Uterus (tissue), 3 donors: ENCODE measurements at regions not wholly inside any gene's neighbourhood (a gene's known extent, or its start where the extent isn't known, plus 50 kb on each side); places are given as distances from the start of the nearest gene placed in this dataset.

Experiments used
- DNase-seq, 2 donors: peaks; one replicate each; pipeline ENCODE4 v3.0.0-alpha.2; 2019 to 2020
- H3K27ac ChIP-seq, 2 donors: fragments of 200-600 bp; sonication (generic); 1 replicate in 1 of 2; 2 replicates in 1 of 2; pipeline ENCODE4 v1.5.1; 2016 to 2018
- H3K27me3 ChIP-seq, 2 donors: fragments of 200-600 bp; sonication (generic); one replicate each; pipeline ENCODE4 v1.5.1; 2018 to 2019; ENCODE audit warnings: control low read depth in 1 of 2
- H3K36me3 ChIP-seq, 2 donors: fragments of 200-600 bp; sonication (generic); one replicate each; pipeline ENCODE4 v1.5.1; 2019; ENCODE audit warnings: control low read depth in 1 of 2
- H3K4me1 ChIP-seq, 2 donors: fragments of 200-600 bp; sonication (generic); one replicate each; pipeline ENCODE4 v1.5.1; 2018 to 2019; ENCODE audit warnings: control low read depth in 1 of 2
- H3K4me3 ChIP-seq, 2 donors: fragments of 200-600 bp; sonication (generic); 1 replicate in 1 of 2; 2 replicates in 1 of 2; pipeline ENCODE4 v1.5.1; 2018 to 2019; ENCODE audit warnings: mild to moderate bottlenecking in 1 of 2
- H3K9me3 ChIP-seq, 2 donors: fragments of 200-600 bp; sonication (generic); one replicate each; pipeline ENCODE4 v1.5.1; 2019; ENCODE audit warnings: control low read depth in 1 of 2
- CTCF ChIP-seq, 4 experiments: fragments of 200-600 bp in 2 of 4; fragments of 450-650 bp in 2 of 4; sonication (generic) in 2 of 4; IDR thresholded peaks; one replicate each; pipeline ENCODE4 v1.5.1; 2016 to 2019; ENCODE audit warnings: antibody characterized with exemption in 4 of 4, mild to moderate bottlenecking in 2 of 4, moderate library complexity in 1 of 4
- POLR2A ChIP-seq, 2 donors: fragments of 450-650 bp; IDR thresholded peaks; one replicate each; pipeline ENCODE4 v1.6.1; 2016; ENCODE audit warnings: antibody characterized with exemption in 2 of 2, mild to moderate bottlenecking in 1 of 2, moderate library complexity in 1 of 2
- intact Hi-C: fragments of 100-400 bp; cut with DNase I; formaldehyde crosslinking; loops from one replicate; pipeline ENCODE4 v1.15.1; 2023; ENCODE audit warnings: low total_unique reads
- donor health status: DM: yes; HTN: yes; CAD: no.

DNA sequence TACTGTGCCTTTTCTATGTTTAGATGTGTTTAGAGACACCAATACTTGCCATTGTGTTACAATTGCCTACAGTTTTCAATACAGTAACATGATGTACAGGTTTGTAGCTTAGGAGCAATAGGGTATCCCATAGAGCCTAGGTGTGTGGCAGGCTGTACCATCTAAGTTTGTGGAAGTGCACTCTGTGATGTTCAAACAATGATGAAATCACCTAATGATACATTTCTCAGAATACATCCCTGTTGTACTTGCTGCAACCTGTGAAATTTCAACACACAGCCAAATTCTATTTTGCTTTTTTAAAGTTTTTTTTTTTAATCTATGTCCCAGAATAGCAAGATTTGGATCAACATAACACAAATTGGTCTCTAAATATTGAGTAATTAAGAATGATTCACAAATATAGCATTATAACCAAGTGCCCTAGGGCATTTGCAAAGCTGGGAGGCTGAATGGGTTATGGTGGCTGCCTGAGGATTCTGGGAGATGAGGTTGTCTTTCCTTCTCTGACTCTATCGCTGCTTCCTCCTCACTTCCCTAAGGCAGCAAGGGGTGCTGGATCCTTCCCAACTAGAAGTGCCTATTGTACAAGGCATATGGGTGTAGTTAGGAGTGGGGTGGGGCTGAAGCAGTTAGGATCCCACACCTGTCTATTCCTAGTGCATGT is 78.3 kb downstream of the SKA1 start:
- no peaks in the 10 kb centered on the region for H3K36me3 ChIP-seq
- H3K9me3 ChIP-seq: no peaks in the 10 kb centered on the region
- intact Hi-C loops: no loop called here
- H3K27ac ChIP-seq: no peak overlapping the region
- H3K4me3 ChIP-seq: no peak overlapping the region
- TF ChIP-seq CTCF (IDR thresholded peaks at IDR 0.05): no peak
- TF ChIP-seq POLR2A (IDR thresholded peaks at IDR 0.05): no peak
- H3K4me1 ChIP-seq: no peaks in the 10 kb centered on the region
- no peak for DNase-seq
- H3K27me3 ChIP-seq: no peaks in the 10 kb centered on the region

DNA sequence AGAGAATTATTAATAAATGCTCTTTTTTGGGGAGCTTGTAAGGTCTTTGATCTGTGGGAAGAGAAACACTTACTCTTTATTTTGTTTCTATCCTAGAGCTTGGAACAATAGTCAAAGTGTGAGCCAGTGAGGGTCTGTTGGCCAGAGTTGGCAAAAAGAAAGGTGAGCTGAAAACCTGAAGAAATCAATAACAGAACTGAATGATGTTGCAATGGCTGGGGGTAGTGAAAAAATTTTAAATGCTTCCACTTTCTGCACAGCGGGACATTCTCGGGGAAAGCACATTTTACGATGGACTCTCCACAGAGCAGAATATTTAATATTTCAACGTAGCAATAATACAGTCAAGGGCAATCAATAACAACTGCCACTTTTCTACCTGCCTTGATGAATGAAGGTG is 78.9 kb downstream of the SKA1 start:
- no peak for TF ChIP-seq CTCF (IDR thresholded peaks at IDR 0.05)
- no peak for TF ChIP-seq POLR2A (IDR thresholded peaks at IDR 0.05)
- Histone ChIP-seq H3K36me3 (no peaks in the 10 kb centered on the region), H3K9me3 (no peaks in the 10 kb centered on the region), H3K27me3 (no peaks in the 10 kb centered on the region), H3K27ac (no peak overlapping the region), H3K4me3 (no peak overlapping the region), H3K4me1 (no peaks in the 10 kb centered on the region)
- intact Hi-C loops: no loop called here
- no peak for DNase-seq

- no peak for DNase-seq
Measured at GRCh38 chr18:50454387-50454988, 79.6 kb downstream of the SKA1 start.

GRCh38 chr18:50456285-50456684 is 81.4 kb downstream of the SKA1 start:
- Histone ChIP-seq H3K4me1 (no peaks in the 10 kb centered on the region), H3K4me3 (no peak overlapping the region), H3K27ac (no peak overlapping the region), H3K27me3 (no peaks in the 10 kb centered on the region), H3K9me3 (no peaks in the 10 kb centered on the region), H3K36me3 (no peaks in the 10 kb centered on the region)
- TF ChIP-seq CTCF (IDR thresholded peaks at IDR 0.05) (no peak), POLR2A (IDR thresholded peaks at IDR 0.05) (no peak)
- no peak for DNase-seq
- intact Hi-C loops: no loop called here

More at GRCh38 chr18:50454387-50454988, 79.6 kb downstream of the SKA1 start:
- H3K4me3 ChIP-seq: no peak overlapping the region
- H3K9me3 ChIP-seq: no peaks in the 10 kb centered on the region
- H3K27ac ChIP-seq: no peak overlapping the region
- intact Hi-C loops: no loop called here
- no peaks in the 10 kb centered on the region for H3K36me3 ChIP-seq
- H3K4me1 ChIP-seq: no peaks in the 10 kb centered on the region
- TF ChIP-seq POLR2A (IDR thresholded peaks at IDR 0.05) (no peak), CTCF (IDR thresholded peaks at IDR 0.05) (no peak)
- H3K27me3 ChIP-seq: no peaks in the 10 kb centered on the region

DNA sequence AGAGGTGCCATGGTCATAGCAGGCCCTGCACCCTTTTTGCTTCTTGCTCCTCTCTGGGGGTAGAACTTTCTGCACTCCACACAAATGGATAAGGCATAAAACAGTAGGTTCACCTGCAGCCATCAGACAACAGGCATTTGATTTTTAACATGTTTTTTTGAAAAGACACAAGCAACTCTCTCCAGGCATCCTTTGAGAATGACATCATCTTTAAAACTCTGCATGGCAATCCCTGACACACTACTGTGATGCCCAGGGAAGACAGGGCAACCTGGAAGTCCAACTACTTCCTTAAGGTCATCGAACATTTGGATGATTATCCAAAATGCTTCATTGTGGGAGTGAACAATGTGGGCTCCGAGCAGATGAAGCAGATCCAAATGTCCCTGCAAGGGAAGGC is 82.8 kb downstream of the SKA1 start:
- Histone ChIP-seq H3K36me3 (no peaks in the 10 kb centered on the region), H3K9me3 (no peaks in the 10 kb centered on the region), H3K27ac (no peak overlapping the region), H3K4me3 (no peak overlapping the region), H3K4me1 (no peaks in the 10 kb centered on the region), H3K27me3 (no peaks in the 10 kb centered on the region)
- no peak for DNase-seq
- no peak for TF ChIP-seq CTCF (IDR thresholded peaks at IDR 0.05)
- TF ChIP-seq POLR2A (IDR thresholded peaks at IDR 0.05): no peak
- intact Hi-C loops: no loop called here
